Fibroblast of the aortic adventitia (primary cell): ENCODE measurements at regions not wholly inside any gene's neighbourhood (a gene's known extent, or its start where the extent isn't known, plus 50 kb on each side); places are given as distances from the start of the nearest gene placed in this dataset.
"Not testable (repeated sequence)": the region's sequence is repeated elsewhere in the genome, so short reads cannot be mapped to it uniquely, and the experiment has no call there.

ENCODE experiments used
- DNase-seq: peaks from one replicate; pipeline ENCODE4 v3.0.0-alpha.2; 2010; ENCODE audit warnings: low read depth
- H3K4me3 ChIP-seq: 2 replicates; pipeline ENCODE4 v1.5.1; 2011; ENCODE audit warnings: low read depth, mild to moderate bottlenecking, control low read depth, low read length, moderate library complexity
- CTCF ChIP-seq: IDR thresholded peaks from 2 replicates; pipeline ENCODE4 v1.5.1; 2011; ENCODE audit warnings: mild to moderate bottlenecking, low read length, control low read depth, inconsistent platforms; ENCODE audit not compliant: insufficient read depth

DNA sequence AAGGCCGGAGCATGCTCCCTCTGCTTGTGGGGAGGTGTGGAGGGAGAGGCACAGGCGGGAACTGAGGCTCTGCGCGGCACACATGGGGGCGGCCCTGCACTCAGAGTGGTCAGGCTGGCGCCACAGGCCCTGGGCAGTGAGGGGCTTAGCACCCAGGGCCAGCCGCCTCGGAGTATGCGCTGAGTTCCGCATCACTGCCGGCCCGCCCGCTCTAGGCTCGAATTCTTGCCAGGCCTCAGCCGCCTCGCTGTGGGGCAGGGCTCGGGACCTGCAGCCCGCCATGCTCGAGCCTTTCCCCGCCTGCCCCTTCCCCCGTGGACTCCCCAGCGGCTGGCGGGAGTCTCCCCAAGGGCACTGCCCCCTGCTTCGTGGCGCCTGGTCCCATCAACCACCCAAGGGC, 905.9 kb downstream of the SPATA31A6 start:
- DNase-seq, H3K4me3 ChIP-seq: not testable (repeated sequence)

DNA sequence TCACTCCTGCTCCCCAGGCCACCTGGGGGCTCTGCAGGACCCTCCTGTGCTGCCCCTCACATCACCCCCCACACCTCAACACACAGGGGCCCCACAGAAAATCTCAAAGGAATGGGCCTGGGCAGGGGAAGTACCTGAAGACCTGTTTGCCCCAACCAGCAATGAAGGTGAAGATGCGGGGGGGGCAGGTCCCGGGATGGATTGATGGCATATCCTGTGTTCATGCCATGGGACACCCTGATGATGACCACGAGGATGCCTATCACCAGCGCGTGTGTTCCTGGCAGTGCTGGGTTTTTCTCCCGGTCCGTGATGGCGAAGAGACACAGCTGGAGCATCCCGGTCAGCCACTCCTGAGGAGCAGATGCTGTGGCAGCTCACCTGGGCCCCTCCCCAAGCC, 926.9 kb downstream of the SPATA31A6 start:
- DNase-seq, H3K4me3 ChIP-seq: not testable (repeated sequence)

DNA sequence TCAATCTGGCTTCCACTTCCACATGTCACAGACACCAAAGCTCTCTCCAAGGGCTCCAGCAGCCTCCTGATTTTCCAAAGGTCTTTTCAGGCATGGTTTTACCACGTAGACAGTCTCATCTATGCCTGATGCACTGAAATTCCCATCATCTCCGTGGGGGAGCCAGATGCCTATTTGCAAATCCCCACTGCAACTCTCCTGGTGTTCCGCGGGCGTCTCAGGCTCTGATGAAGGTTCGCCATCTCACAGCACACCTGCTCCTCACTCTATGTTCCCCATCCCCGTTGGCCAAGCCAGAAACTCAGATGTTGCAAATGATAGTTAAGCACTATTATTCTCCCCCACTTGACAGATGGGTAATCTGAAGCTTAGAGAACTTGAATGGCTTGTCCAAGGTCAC, 929.4 kb downstream of the SPATA31A6 start:
- not testable (repeated sequence) for H3K4me3 ChIP-seq, DNase-seq

GRCh38 chr9:43115813-43116229, 932.4 kb downstream of the SPATA31A6 start:
- peak; percentile 33 for DNase-seq
- not testable (repeated sequence) for H3K4me3 ChIP-seq

DNA sequence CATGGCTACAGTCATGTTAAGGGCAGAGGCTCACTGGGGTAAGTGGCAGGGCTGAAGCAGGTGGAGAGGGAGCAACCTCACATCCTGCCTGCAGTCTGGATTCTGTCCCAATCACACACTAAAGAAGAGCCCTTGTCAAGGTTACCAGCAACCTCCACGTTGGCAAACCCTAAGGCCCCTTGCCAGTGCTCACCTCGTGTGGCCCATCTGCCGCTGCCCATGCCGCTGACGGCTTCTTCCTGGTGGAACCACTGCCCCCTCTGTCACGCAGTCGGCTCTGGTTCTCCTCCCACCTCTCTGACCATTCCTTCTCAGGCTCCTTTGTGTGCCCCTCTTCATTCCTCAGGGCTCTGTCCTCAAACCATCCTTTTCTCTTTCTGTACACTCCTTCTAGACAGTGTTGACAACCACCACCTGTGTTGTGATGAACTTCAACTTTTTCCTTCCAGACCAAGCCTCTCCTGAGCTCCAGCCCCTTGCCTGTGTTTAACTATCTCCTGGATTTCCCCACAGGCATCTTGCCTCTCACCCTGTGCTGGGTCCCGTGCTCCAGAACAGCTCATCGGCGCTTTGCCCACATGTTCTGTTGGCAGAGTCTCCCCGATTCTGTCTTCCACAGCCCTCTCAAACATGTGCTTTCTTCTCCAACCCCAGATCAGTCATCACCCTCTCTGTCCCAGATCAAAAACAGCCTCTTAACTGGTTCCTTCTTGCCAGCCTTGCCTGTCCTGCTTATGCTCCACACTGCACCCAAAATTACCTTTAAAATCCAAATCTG, 934.8 kb downstream of the SPATA31A6 start:
- not testable (repeated sequence) for H3K4me3 ChIP-seq, DNase-seq

DNA sequence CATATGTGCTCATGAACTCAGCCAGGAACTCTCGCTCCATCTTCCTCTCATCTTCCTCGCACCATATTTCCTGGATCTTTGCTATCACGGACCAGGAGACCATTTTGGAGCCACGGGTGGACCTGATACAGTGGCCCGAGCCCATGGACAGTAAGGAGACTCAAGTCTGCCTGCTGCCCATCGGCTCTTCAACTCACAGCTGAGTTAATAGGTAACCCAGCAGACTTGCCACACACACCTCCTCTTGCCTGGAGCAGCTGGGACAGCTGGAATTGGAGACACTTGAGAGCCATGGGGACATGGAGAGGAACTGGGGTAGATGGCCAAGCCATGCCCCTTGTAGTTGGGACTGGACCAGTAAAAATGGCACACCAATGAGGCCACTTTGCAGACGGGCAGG, 936.1 kb downstream of the SPATA31A6 start:
- not testable (repeated sequence) for DNase-seq, H3K4me3 ChIP-seq

- not testable (repeated sequence) for DNase-seq, H3K4me3 ChIP-seq
These were observed 936.5 kb downstream of the SPATA31A6 start for GRCh38 chr9:43119978-43120377.

DNA sequence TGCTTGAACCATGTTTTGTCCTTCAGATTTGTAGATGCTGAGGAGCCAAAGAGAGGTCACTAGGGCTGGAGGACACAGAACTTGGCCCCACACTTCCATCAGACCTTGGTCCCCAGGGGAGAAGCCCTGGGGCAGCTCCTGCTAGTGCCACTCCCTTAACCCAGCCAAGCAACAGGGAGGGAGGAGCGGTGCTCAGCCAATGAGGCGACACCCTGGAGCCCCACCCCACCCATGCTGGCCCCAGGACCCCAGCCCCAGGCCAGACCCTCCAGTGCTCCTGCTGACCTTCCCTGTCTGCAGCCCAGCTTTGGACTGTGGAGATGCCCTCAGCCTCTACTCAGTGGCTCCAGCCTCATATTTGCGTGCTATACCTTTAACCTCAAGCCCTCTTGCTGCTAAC, 942.4 kb downstream of the SPATA31A6 start:
- DNase-seq, H3K4me3 ChIP-seq: not testable (repeated sequence)

DNA sequence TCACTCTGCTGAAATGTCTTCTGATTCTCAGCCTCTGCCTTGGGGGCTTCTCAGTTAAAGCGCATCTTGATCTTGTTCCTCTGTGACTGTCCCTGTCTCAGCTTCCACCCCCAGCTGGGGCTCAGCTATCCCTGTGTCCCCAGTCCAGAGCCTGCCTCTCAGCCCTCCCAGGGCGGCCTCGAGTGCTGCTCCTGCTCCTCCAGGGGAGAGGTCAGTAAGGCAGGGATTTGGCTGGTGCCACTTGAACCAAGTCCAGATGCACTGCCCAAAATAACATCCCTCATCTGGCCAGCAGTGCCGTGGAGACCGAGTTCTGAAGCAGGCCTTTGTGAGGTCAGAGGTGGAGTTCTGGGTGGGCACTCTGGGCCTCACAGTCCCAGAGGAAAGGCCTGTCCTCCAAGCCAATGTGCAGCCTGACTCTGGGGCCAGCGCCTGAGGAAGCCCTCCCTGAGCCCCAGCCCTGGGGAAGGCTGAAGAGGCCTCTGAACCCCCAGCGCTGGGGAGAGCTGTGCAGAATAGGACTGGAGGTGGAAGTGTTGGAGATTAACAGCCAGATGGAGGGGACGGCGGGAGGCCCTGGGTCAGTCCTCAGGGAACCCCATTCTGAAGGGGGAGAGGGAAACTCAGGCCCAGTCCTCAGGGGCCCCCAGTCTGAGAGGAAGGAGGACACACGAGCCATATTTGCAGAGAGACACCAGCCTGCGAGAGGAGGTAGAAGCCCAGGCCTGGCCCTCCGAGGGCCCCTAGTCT, 943.7 kb downstream of the SPATA31A6 start:
- not testable (repeated sequence) for H3K4me3 ChIP-seq, DNase-seq

DNA sequence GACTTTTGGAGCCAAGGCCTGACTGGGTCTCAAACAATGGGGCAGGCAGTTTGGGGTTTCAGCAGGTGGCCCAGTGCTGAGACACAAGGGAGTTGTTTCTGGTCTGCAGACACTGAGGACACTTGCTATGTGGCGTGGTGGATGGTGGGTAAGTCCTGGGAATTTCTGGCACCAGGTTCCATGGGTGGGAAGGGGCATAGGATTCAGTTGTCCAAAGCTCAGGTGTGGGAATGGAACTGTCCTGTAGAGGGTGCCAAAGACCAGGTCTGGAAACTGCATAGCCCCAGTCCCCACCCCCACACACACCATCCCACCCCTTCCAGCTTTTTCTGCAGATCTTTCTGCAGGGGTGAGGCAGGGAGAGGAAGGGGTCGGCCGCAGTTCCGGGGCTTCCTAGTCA, 944.5 kb downstream of the SPATA31A6 start:
- peak; percentile 2 for TF ChIP-seq CTCF
- DNase-seq, H3K4me3 ChIP-seq: not testable (repeated sequence)

GRCh38 chr9:43130744-43131171, 947.3 kb downstream of the SPATA31A6 start:
- not testable (repeated sequence) for H3K4me3 ChIP-seq
- DNase-seq = peak; percentile 28

- not testable (repeated sequence) for H3K4me3 ChIP-seq
- peak; percentile 1 for DNase-seq
These were observed 952.0 kb downstream of the SPATA31A6 start for GRCh38 chr9:43135440-43135839.

DNA sequence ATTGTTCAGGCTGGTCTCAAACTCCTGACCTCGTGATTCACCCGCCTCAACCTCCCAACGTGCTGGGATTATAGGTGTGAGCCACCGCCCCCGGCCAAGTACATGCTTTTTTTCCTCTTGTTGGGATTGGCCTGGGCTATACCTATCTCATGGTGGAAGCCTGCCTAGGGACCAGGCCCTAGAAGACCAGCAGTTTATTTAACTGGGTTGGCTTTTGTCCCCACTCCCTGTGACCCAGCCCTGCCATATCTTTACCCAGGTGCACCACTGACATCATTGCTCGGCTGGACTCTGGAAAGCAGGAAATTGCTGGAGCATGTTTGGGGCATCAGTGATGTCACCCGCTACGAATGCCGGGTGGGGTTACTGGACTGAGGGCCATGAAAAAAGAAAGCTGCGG, 955.5 kb downstream of the SPATA31A6 start:
- DNase-seq = peak; percentile 12

DNA sequence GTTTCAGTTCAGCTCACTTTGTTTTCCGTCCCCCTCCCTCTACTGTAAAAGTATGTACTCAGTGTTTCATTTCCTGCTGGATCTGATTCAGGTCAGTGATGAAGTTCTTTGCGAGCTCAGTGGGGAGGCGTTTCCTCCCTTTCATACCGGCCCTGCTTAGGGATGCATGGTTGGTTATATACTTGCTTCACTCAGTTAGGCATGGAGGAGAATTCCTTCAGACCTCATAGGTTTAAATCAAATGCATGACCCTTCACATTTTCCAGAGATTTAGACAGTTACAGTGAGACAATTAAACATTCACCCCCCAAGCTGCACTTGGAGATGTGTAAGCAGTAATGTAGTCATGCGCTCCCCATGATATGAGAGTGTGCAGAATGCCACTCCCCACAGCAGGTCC, 955.9 kb downstream of the SPATA31A6 start:
- not testable (repeated sequence) for DNase-seq, H3K4me3 ChIP-seq

More for the DNA sequence above, 955.5 kb downstream of the SPATA31A6 start:
- not testable (repeated sequence) for H3K4me3 ChIP-seq

DNA sequence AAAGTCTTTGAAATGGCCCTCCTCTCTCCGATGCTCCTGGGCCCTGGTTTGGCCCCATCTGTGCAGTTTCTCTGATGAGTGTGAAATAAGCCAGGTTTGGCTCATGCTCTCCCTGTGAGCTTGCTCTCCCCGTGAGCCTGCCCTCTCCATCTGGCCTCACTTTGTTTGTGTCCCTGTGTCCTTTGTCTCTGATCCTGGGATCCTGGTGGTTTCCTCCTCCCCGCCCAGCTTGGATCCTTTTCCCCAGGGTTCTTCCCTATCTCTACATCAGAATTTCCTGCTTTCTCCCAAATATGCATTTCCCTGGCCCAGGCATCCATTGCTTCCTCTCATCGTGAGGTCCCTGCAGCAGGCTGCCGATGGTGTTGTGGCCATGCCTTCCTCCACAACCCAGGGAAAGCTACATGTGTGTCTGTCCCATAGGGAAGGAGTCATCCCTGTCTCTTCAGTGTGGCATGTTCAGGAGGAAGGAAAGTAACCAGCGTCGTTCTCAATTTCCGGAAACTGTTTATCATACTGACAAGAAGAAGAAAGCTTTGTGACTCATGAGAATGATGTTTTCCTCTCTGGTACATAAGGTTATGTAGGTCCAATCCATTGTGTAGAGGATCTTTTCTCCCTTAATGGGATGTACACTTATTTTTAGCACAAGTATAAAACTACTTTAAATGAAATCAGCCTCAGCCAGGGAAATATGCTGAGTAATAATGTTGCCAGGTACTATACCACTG, 956.6 kb downstream of the SPATA31A6 start:
- DNase-seq = peak; percentile 40
- H3K4me3 ChIP-seq = not testable (repeated sequence)
